Esophagus squamous epithelium (tissue), 4 donors: ENCODE measurements at regions not wholly inside any gene's neighbourhood (a gene's known extent, or its start where the extent isn't known, plus 50 kb on each side); places are given as distances from the start of the nearest gene placed in this dataset.

Source experiments
- CTCF ChIP-seq, 6 experiments: fragments of 450-650 bp in 4 of 6; fragments of 200-600 bp in 2 of 6; sonication (generic) in 2 of 6; IDR thresholded peaks; one replicate each; pipeline ENCODE4 v1.5.1; 2016 to 2019; ENCODE audit warnings: antibody characterized with exemption in 6 of 6, mild to moderate bottlenecking in 4 of 6, moderate library complexity in 4 of 6
- POLR2A ChIP-seq, 4 donors: fragments of 450-650 bp; IDR thresholded peaks; one replicate each; pipeline ENCODE4 v1.6.1; 2017; ENCODE audit warnings: antibody characterized with exemption in 4 of 4, mild to moderate bottlenecking in 4 of 4, moderate library complexity in 3 of 4

GRCh38 chr7:118826246-118826645, 601.7 kb downstream of the ANKRD7 start:
- TF ChIP-seq CTCF (IDR thresholded peaks at IDR 0.05) = no peak
- no peak for TF ChIP-seq POLR2A (IDR thresholded peaks at IDR 0.05)
